Adipocyte (in vitro differentiated cells): ENCODE measurements at regions not wholly inside any gene's neighbourhood (a gene's known extent, or its start where the extent isn't known, plus 50 kb on each side); places are given as distances from the start of the nearest gene placed in this dataset.
"Not testable (repeated sequence)": the region's sequence is repeated elsewhere in the genome, so short reads cannot be mapped to it uniquely, and the experiment has no call there.

Experiments
- DNase-seq: peaks from one replicate; pipeline ENCODE4 v3.0.0-alpha.2; 2015; ENCODE audit warnings: low read depth
- H3K27me3 ChIP-seq: replicated peaks from 2 replicates; pipeline ENCODE4 v1.7.0; 2013; ENCODE audit warnings: mild to moderate bottlenecking, low read length, moderate library complexity; ENCODE audit not compliant: control insufficient read depth, insufficient read depth
- H3K36me3 ChIP-seq: 2 replicates; pipeline ENCODE4 v1.7.0; 2013; ENCODE audit warnings: low read length, mild to moderate bottlenecking, moderate library complexity; ENCODE audit not compliant: control insufficient read depth, insufficient read depth, severe bottlenecking
- H3K4me1 ChIP-seq: 2 replicates; pipeline ENCODE4 v1.7.0; 2013; ENCODE audit warnings: mild to moderate bottlenecking, low read length, moderate library complexity; ENCODE audit not compliant: control insufficient read depth, insufficient read depth
- H3K4me3 ChIP-seq: 2 replicates; pipeline ENCODE4 v1.7.0; 2013; ENCODE audit warnings: mild to moderate bottlenecking, low read length, moderate library complexity
- H3K9ac ChIP-seq: 2 replicates; pipeline ENCODE4 v1.7.0; 2013; ENCODE audit warnings: mild to moderate bottlenecking, low read length, moderate library complexity
- H3K9me3 ChIP-seq: 2 replicates; pipeline ENCODE4 v1.7.0; 2013; ENCODE audit warnings: mild to moderate bottlenecking, low read length, moderate library complexity; ENCODE audit not compliant: control insufficient read depth

GRCh38 chr5:62794456-62794855, 215.8 kb downstream of the LRRC70 start:
- no peaks in the 10 kb centered on the region for H3K36me3 ChIP-seq
- H3K4me1 ChIP-seq = no peaks in the 10 kb centered on the region
- H3K27me3 ChIP-seq = no peaks in the 10 kb centered on the region
- no peak for DNase-seq
- H3K9ac ChIP-seq = no peak overlapping the region
- H3K9me3 ChIP-seq = peaks cover 8% of the 10 kb centered on the region
- no peak overlapping the region for H3K4me3 ChIP-seq

DNA sequence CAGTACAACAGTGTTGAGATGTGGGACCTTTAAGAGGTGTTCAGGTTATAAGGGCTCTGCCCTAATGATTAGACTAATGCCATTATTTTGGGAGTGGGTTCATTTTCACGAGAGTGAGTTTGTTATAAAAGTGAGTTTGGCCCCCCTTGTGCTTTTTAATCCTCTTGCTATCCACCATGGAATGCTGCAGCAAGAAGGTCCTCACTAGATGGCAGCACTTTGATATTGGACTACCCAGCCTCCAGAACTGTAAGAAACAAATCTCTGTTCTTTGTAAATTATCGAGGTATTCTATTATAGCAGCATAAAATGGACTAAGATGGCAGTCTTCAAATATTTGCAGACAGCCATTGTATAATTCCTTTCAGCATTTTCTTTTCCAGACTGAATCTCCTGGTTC, 212.4 kb downstream of the LRRC70 start:
- no peak overlapping the region for H3K4me3 ChIP-seq
- DNase-seq = no peak
- H3K9ac ChIP-seq = no peak overlapping the region
- H3K4me1 ChIP-seq = no peaks in the 10 kb centered on the region
- no peaks in the 10 kb centered on the region for H3K36me3 ChIP-seq
- H3K27me3 ChIP-seq = peaks cover 5% of the 10 kb centered on the region
- H3K9me3 ChIP-seq = no peaks in the 10 kb centered on the region

GRCh38 chr5:62790348-62790747, 211.7 kb downstream of the LRRC70 start:
- H3K9me3 ChIP-seq = no peaks in the 10 kb centered on the region
- H3K4me1 ChIP-seq = no peaks in the 10 kb centered on the region
- no peak overlapping the region for H3K9ac ChIP-seq
- no peak overlapping the region for H3K4me3 ChIP-seq
- peak; percentile 13 for DNase-seq
- H3K27me3 ChIP-seq = peaks cover 5% of the 10 kb centered on the region
- no peaks in the 10 kb centered on the region for H3K36me3 ChIP-seq

DNA sequence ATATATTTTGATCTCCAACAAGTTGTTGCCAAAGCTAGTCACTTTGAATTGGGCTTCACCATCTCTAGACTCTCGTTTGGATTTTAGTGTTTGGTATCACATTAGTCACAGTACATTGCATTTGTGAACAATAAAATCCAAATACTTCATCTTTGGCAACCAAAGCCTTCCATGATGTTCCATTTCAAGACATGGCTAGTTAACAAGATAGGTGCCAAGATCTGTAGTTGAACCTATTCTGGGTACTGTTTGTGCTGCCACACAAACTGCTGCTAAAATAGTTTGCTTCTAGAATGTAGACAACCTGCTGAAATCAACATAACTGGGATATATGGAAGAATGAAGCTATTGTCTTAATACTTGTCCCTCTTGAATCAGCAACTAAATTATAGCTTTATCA, 207.5 kb downstream of the LRRC70 start:
- no peak for DNase-seq
- Histone ChIP-seq H3K36me3 (no peaks in the 10 kb centered on the region), H3K4me1 (no peaks in the 10 kb centered on the region), H3K9ac (no peak overlapping the region), H3K4me3 (no peak overlapping the region), H3K27me3 (peaks cover 5% of the 10 kb centered on the region), H3K9me3 (no peaks in the 10 kb centered on the region)

GRCh38 chr5:62785588-62785987, 207.0 kb downstream of the LRRC70 start:
- Histone ChIP-seq H3K9me3 (no peaks in the 10 kb centered on the region), H3K4me1 (no peaks in the 10 kb centered on the region), H3K9ac (no peak overlapping the region), H3K27me3 (peaks cover 5% of the 10 kb centered on the region), H3K36me3 (no peaks in the 10 kb centered on the region), H3K4me3 (no peak overlapping the region)
- DNase-seq = no peak

- Histone ChIP-seq H3K4me1 (no peaks in the 10 kb centered on the region), H3K27me3 (no peaks in the 10 kb centered on the region), H3K36me3 (no peaks in the 10 kb centered on the region), H3K9me3 (no peaks in the 10 kb centered on the region), H3K9ac (no peak overlapping the region), H3K4me3 (no peak overlapping the region)
- no peak for DNase-seq
Observed at GRCh38 chr5:62783374-62784057, 204.9 kb downstream of the LRRC70 start.

DNA sequence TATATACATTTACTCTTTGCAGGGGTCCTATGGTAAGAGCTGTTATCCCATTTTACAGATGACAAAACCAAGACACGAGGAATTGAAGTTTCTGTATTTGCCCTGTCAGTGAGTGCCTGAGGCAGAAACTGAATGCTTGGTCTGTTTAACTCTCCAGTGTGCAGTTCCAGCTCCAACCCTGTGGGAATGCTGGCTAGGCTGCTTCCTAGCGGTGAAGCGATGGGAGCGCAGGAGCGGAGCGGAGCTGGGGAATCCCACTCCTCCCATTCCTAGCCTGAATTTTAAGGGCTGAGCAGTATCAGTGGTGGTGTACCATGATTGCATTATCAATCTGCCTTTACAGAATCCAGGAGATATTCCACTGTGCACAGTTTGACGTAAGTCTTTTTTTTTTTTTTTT, 202.3 kb downstream of the LRRC70 start:
- Histone ChIP-seq H3K4me1 (no peaks in the 10 kb centered on the region), H3K4me3 (no peak overlapping the region), H3K36me3 (no peaks in the 10 kb centered on the region), H3K27me3 (no peaks in the 10 kb centered on the region), H3K9ac (no peak overlapping the region), H3K9me3 (no peaks in the 10 kb centered on the region)
- DNase-seq = no peak

DNA sequence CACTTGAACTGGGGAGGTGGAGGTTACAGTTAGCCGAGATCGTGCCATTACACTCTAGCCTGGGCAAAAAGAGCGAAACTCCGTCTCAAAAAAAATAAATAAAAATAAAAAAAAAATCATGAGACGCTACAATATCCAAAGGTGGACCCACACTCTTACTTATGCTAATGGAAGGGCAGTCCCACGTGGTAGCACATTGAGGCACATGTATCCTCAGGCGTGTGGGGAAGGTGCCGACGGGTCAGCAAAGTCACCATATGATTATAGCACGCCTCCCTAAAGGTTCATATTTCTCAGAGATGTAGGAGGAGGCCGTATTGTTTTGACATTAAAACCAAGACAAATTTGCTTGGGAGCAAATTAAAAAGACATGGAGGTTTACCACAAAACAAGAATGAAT, 201.6 kb downstream of the LRRC70 start:
- H3K27me3 ChIP-seq = no peaks in the 10 kb centered on the region
- no peak for DNase-seq
- H3K4me3 ChIP-seq = no peak overlapping the region
- H3K9ac ChIP-seq = no peak overlapping the region
- H3K36me3 ChIP-seq = no peaks in the 10 kb centered on the region
- no peaks in the 10 kb centered on the region for H3K9me3 ChIP-seq
- H3K4me1 ChIP-seq = no peaks in the 10 kb centered on the region

GRCh38 chr5:62779010-62779422, 200.4 kb downstream of the LRRC70 start:
- H3K4me1 ChIP-seq = no peaks in the 10 kb centered on the region
- H3K9me3 ChIP-seq = no peaks in the 10 kb centered on the region
- H3K9ac ChIP-seq = no peak overlapping the region
- no peaks in the 10 kb centered on the region for H3K36me3 ChIP-seq
- no peaks in the 10 kb centered on the region for H3K27me3 ChIP-seq
- no peak overlapping the region for H3K4me3 ChIP-seq
- DNase-seq = peak; percentile 90

DNA sequence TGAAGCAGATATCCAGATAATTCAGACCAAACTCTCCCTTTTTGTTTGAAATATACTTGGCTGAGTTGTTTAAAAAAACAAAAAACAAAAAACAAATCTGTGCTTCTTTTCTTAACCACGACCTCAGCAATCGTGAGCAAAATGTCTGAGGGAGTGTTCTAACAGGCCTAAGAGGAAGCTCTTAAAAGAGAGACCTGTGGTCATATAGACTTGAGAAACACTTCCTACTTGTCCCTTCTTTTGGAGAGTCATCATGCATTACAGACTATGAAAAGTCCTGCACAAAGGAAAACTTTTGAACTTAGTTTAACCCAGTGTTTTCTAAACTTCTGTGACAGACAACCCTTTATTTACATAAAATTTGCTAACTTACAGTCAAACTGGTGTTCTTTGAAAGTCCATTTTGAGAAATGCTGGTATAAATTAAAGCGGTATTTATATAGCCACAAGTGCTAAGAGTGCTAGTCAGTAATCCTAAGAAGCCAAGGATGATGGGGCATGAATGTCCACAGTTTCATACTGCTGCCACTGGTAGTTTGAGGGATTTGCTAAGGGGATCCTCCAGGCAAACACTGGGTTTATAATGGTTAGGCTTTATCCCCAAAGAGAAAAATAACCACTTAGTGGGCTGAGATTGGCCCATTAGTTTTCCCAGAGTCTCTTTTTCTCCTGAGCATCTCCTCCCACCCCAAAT, 199.8 kb downstream of the LRRC70 start:
- Histone ChIP-seq H3K9me3 (no peaks in the 10 kb centered on the region), H3K4me3 (no peak overlapping the region), H3K9ac (no peak overlapping the region), H3K4me1 (no peaks in the 10 kb centered on the region), H3K27me3 (no peaks in the 10 kb centered on the region), H3K36me3 (no peaks in the 10 kb centered on the region)
- DNase-seq = no peak

DNA sequence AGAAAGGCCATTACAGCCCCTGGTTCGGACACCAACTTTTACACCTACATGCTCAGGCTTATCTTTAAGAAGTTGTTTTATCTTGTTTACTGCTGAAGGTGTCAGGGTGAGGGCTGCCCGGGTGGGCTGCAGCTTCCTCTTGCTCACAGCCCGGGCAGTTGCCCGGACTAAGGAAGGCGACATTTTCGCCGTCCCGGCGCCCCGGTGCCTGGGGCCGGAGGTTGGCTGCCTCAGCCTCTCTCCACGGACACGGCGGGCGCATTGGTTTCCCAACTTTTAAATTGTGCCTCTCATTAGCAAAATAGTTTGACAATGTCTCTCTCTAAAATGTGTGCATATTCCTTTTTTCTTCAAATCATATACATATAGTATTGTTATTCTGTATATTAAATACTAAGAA, 198.5 kb downstream of the LRRC70 start:
- not testable (repeated sequence) for DNase-seq, H3K9ac ChIP-seq, H3K4me1 ChIP-seq, H3K36me3 ChIP-seq, H3K9me3 ChIP-seq, H3K4me3 ChIP-seq, H3K27me3 ChIP-seq

- not testable (repeated sequence) for H3K4me3 ChIP-seq, H3K9me3 ChIP-seq, DNase-seq, H3K36me3 ChIP-seq, H3K27me3 ChIP-seq, H3K4me1 ChIP-seq, H3K9ac ChIP-seq
Observed at GRCh38 chr5:62776592-62776991, 198.0 kb downstream of the LRRC70 start.
